ENCODE measurements at regions not wholly inside any gene's neighbourhood (a gene's known extent, or its start where the extent isn't known, plus 50 kb on each side); places are given as distances from the start of the nearest gene placed in this dataset.
"Not testable (repeated sequence)": the region's sequence is repeated elsewhere in the genome, so short reads cannot be mapped to it uniquely, and the experiment has no call there.

DNA sequence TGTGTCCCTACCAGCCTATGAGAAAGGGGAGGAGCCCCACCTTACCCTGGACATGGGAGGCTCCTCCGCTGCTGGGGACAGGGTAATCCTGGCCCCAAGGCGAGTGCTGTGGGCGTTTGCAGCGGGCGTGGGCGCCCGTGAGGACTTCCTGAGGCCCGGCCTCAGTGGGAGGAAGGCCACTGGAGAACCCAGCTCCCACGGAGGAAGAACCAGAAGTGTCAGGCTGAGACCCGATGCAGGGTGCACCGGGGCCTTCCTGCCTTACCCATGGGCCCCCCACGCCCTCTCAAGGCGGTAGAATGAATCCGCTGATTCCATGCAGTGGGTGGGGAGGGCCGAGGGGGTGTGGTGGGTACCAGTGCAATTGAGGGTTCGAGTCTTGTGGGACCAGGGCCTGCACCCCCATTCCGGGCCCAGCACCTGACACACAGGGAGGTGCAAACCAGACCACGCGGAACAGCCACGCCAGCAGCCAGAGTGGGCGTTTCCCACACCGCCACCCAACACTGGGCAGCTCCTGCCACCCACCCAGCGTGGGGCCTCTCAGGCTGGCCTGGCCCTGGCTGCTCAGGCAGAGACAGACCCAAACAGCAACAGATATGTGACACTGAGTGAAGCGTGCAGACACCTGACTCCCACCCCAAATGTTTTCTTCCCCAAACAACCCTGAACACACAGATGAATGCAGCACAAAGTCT, 5405.6 kb upstream of the TPTE start:
- not testable (repeated sequence) for TF ChIP-seq POLR2A, CTCF (IDR thresholded peaks at IDR 0.05)

Data from lower leg skin (tissue), 3 donors.